ENCODE measurements at regions not wholly inside any gene's neighbourhood (a gene's known extent, or its start where the extent isn't known, plus 50 kb on each side); places are given as distances from the start of the nearest gene placed in this dataset.

- no peak for TF ChIP-seq CREB1 (IDR thresholded peaks at IDR 0.05; ENCODE audit: low read depth)
- no peak for TF ChIP-seq EP300 (IDR thresholded peaks at IDR 0.05; ENCODE audit: borderline replicate concordance)
- TF ChIP-seq TEAD4 (IDR thresholded peaks at IDR 0.05): no peak
- no peak for TF ChIP-seq REST (IDR thresholded peaks at IDR 0.05; ENCODE audit: low read depth)
- no peak for TF ChIP-seq CEBPB (IDR thresholded peaks at IDR 0.05)
- TF ChIP-seq TAF1 (IDR thresholded peaks at IDR 0.05; ENCODE audit: low read depth): no peak
- no peak for TF ChIP-seq USF1 (IDR thresholded peaks at IDR 0.05)
- no peak for TF ChIP-seq EGR1 (IDR thresholded peaks at IDR 0.05)
- TF ChIP-seq FOXM1 (IDR thresholded peaks at IDR 0.05; ENCODE audit: borderline replicate concordance, low read depth): no peak
- TF ChIP-seq TCF12 (IDR thresholded peaks at IDR 0.05; ENCODE audit: low read depth): no peak
- no peak for TF ChIP-seq NFIC (IDR thresholded peaks at IDR 0.05)
- TF ChIP-seq MAX (IDR thresholded peaks at IDR 0.05): no peak
- TF ChIP-seq YY1 (IDR thresholded peaks at IDR 0.05; ENCODE audit: low read depth): no peak
- TF ChIP-seq RAD21 (IDR thresholded peaks at IDR 0.05; ENCODE audit: low read depth): no peak
These were observed 376.8 kb upstream of the NT5C1B start for GRCh38 chr2:18966131-18966530.
